ENCODE measurements at regions not wholly inside any gene's neighbourhood (a gene's known extent, or its start where the extent isn't known, plus 50 kb on each side); places are given as distances from the start of the nearest gene placed in this dataset.
"Not testable (repeated sequence)": the region's sequence is repeated elsewhere in the genome, so short reads cannot be mapped to it uniquely, and the experiment has no call there.

- DNase-seq = no peak
These were observed 114.6 kb upstream of the JARID2 start for GRCh38 chr6:15131234-15131633.

- no peak for DNase-seq
These were observed 114.2 kb upstream of the JARID2 start for GRCh38 chr6:15131651-15132061.

GRCh38 chr6:15132167-15132566 lies 113.7 kb upstream of the JARID2 start:
- DNase-seq = no peak

- no peak for DNase-seq
These were observed 112.8 kb upstream of the JARID2 start for GRCh38 chr6:15132854-15133670.

- no peak for DNase-seq
These were observed 108.8 kb upstream of the JARID2 start for GRCh38 chr6:15137086-15137485.

- no peak for DNase-seq
These were observed 102.8 kb upstream of the JARID2 start for GRCh38 chr6:15143086-15143485.

GRCh38 chr6:15143540-15143939 lies 102.3 kb upstream of the JARID2 start:
- DNase-seq = no peak

GRCh38 chr6:15145821-15146220 lies 100.0 kb upstream of the JARID2 start:
- no peak for DNase-seq

GRCh38 chr6:15147827-15148226 lies 98.0 kb upstream of the JARID2 start:
- no peak for DNase-seq

GRCh38 chr6:15148356-15148946 lies 97.4 kb upstream of the JARID2 start:
- no peak for DNase-seq

GRCh38 chr6:15150207-15150606 lies 95.7 kb upstream of the JARID2 start:
- no peak for DNase-seq

GRCh38 chr6:15152700-15153099 lies 93.2 kb upstream of the JARID2 start:
- DNase-seq = no peak

- DNase-seq = no peak
These were observed 92.7 kb upstream of the JARID2 start for GRCh38 chr6:15153191-15153590.

GRCh38 chr6:15157479-15157878 lies 88.4 kb upstream of the JARID2 start:
- no peak for DNase-seq

- no peak for DNase-seq
These were observed 86.8 kb upstream of the JARID2 start for GRCh38 chr6:15158821-15159619.

GRCh38 chr6:15160812-15161211 lies 85.1 kb upstream of the JARID2 start:
- no peak for DNase-seq

- not testable (repeated sequence) for DNase-seq
These were observed 81.0 kb upstream of the JARID2 start for GRCh38 chr6:15164855-15165254.

- no peak for DNase-seq
These were observed 79.7 kb upstream of the JARID2 start for GRCh38 chr6:15166121-15166520.

GRCh38 chr6:15170126-15170525 lies 75.7 kb upstream of the JARID2 start:
- DNase-seq = no peak

- DNase-seq = no peak
These were observed 74.8 kb upstream of the JARID2 start for GRCh38 chr6:15171026-15171425.

- no peak for DNase-seq
These were observed 69.0 kb upstream of the JARID2 start for GRCh38 chr6:15176816-15177370.

- DNase-seq = no peak
These were observed 61.9 kb upstream of the JARID2 start for GRCh38 chr6:15183979-15184378.
